ENCODE measurements at regions not wholly inside any gene's neighbourhood (a gene's known extent, or its start where the extent isn't known, plus 50 kb on each side); places are given as distances from the start of the nearest gene placed in this dataset.
"Not testable (repeated sequence)": the region's sequence is repeated elsewhere in the genome, so short reads cannot be mapped to it uniquely, and the experiment has no call there.

- no peak overlapping the region for H3K27ac Mint-ChIP-seq
These were observed 148.6 kb upstream of the TTC29 start for GRCh38 chr4:147094238-147094637.

GRCh38 chr4:147096667-147097604, 151.3 kb upstream of the TTC29 start:
- Mint-ChIP-seq H3K27ac (no peak overlapping the region), H3K4me1 (peaks cover 2% of the 10 kb centered on the region), H3K36me3 (ENCODE audit: low read depth) (no peaks in the 10 kb centered on the region), H3K27me3 (peaks cover 37% of the 10 kb centered on the region), H3K4me3 (no peak overlapping the region)
- ATAC-seq: peak; percentile 53
- DNase-seq: no peak
- H3K9me3 ChIP-seq (ENCODE audit: control insufficient read depth, low read length, poor library complexity, severe bottlenecking): no peaks in the 10 kb centered on the region

More at GRCh38 chr4:147094238-147094637, 148.6 kb upstream of the TTC29 start:
- no peaks in the 10 kb centered on the region for H3K9me3 ChIP-seq (ENCODE audit: control insufficient read depth, low read length, poor library complexity, severe bottlenecking)
- ATAC-seq: no peak
- H3K36me3 Mint-ChIP-seq (ENCODE audit: low read depth): no peaks in the 10 kb centered on the region
- DNase-seq: no peak
- peaks cover 29% of the 10 kb centered on the region for H3K27me3 Mint-ChIP-seq
- H3K4me3 Mint-ChIP-seq: no peak overlapping the region
- peaks cover 4% of the 10 kb centered on the region for H3K4me1 Mint-ChIP-seq

GRCh38 chr4:147101678-147102077, 156.0 kb upstream of the TTC29 start:
- H3K27me3 Mint-ChIP-seq: peaks cover 66% of the 10 kb centered on the region
- H3K4me3 Mint-ChIP-seq: no peak overlapping the region
- no peaks in the 10 kb centered on the region for H3K4me1 Mint-ChIP-seq
- no peak for DNase-seq
- no peak for ATAC-seq
- H3K27ac Mint-ChIP-seq: no peak overlapping the region
- no peaks in the 10 kb centered on the region for H3K36me3 Mint-ChIP-seq (ENCODE audit: low read depth)
- H3K9me3 ChIP-seq (ENCODE audit: control insufficient read depth, low read length, poor library complexity, severe bottlenecking): no peaks in the 10 kb centered on the region

DNA sequence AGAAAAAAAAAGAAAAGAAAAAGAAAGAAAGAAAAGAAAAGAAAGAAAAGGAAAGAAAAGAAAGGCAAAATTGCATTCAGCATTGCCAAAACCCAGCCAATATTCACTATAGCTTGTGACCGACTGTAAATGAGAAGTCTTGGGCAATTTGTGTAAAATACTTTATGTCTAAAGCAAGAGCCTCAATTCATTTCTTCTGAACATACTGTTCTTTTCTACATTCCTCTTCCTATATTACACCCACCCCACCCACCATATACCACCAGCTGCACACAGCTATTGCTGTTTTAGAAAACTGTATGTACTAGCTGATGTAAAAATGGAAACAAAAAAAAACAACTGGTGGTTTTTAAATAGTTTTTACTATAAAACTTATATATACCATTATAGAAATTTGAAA, 156.9 kb upstream of the TTC29 start:
- ATAC-seq: no peak
- H3K4me3 Mint-ChIP-seq: no peak overlapping the region
- DNase-seq: no peak
- no peaks in the 10 kb centered on the region for H3K4me1 Mint-ChIP-seq
- H3K36me3 Mint-ChIP-seq (ENCODE audit: low read depth): no peaks in the 10 kb centered on the region
- no peak overlapping the region for H3K27ac Mint-ChIP-seq
- no peaks in the 10 kb centered on the region for H3K9me3 ChIP-seq (ENCODE audit: control insufficient read depth, low read length, poor library complexity, severe bottlenecking)
- peaks cover 67% of the 10 kb centered on the region for H3K27me3 Mint-ChIP-seq

DNA sequence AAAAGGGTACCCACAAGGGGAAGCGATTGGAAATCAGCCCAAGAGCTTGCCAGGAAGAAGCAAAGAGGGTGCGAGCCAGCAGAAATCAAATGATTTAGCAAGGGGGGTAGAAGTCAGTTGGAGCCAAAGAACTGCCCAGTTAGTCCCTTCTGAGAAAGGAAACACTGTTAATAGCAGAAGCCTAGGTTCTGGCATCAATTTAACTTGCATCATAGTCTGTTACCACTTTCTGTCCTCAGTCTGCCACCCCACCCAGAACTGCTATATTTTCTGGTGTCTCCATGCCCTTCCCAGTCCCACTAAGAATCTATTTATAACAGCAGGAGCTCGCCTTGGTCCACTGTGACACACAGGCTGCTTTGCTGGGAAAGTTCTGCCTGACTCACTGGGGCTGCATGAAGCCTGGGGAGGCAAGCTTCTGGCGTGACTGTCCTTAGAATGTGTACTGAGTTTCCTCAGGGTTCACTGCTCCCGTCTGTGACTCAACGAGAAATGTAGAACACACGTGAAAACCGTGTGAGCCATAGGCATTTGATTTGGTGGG, 157.8 kb upstream of the TTC29 start:
- no peaks in the 10 kb centered on the region for H3K9me3 ChIP-seq (ENCODE audit: control insufficient read depth, low read length, poor library complexity, severe bottlenecking)
- Mint-ChIP-seq H3K4me1 (no peaks in the 10 kb centered on the region), H3K27me3 (peaks cover 66% of the 10 kb centered on the region), H3K27ac (no peak overlapping the region), H3K36me3 (ENCODE audit: low read depth) (no peaks in the 10 kb centered on the region), H3K4me3 (no peak overlapping the region)
- ATAC-seq: no peak
- no peak for DNase-seq

DNA sequence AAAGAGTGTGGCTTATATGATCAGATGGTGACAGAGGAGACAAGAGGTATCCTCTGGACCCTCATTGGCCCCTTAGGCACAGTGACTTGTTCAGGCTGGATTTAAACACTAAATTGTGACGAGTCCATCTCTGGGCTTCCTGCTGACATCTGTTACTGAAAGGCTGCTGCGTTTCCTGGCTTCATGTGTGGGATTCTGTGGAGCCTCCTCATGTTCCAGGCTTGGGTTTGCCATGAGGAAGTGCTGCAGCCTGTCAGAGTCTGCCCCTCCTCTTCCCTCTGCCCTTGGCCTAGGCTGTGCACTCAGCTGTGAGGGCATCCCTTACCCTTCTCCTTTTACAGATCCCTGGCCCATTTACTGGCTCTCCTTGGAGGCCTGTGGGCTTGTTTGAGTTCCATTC, 159.1 kb upstream of the TTC29 start:
- no peaks in the 10 kb centered on the region for H3K4me1 Mint-ChIP-seq
- no peaks in the 10 kb centered on the region for H3K9me3 ChIP-seq (ENCODE audit: control insufficient read depth, low read length, poor library complexity, severe bottlenecking)
- H3K4me3 Mint-ChIP-seq: no peak overlapping the region
- no peak overlapping the region for H3K27ac Mint-ChIP-seq
- DNase-seq (no peak), ATAC-seq (no peak)
- peaks cover 55% of the 10 kb centered on the region for H3K27me3 Mint-ChIP-seq
- H3K36me3 Mint-ChIP-seq (ENCODE audit: low read depth): no peaks in the 10 kb centered on the region

GRCh38 chr4:147108409-147108808, 162.7 kb upstream of the TTC29 start:
- H3K9me3 ChIP-seq (ENCODE audit: control insufficient read depth, low read length, poor library complexity, severe bottlenecking): no peaks in the 10 kb centered on the region
- Mint-ChIP-seq H3K4me3 (no peak overlapping the region), H3K27me3 (peaks cover 39% of the 10 kb centered on the region), H3K4me1 (no peaks in the 10 kb centered on the region), H3K36me3 (ENCODE audit: low read depth) (no peaks in the 10 kb centered on the region), H3K27ac (no peak overlapping the region)
- ATAC-seq: no peak
- DNase-seq: no peak

DNA sequence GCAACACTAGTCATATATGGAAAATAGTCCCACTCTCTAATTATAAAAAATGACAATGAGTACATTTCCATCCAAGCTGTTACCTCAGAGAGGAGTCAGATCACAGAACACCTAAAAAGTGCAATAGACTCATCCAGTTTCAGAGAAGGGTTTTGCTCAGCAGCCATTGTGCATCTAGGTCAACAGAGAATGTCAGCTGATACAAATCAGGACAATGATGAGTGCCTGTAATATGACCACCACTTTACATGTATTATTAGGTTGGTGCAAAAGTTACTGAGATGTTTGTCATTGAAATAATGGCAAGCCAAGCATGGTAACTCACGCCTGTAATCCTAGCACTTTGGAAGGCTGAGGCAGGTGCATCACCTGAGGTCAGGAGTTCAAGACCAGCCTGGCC, 164.1 kb upstream of the TTC29 start:
- H3K4me1 Mint-ChIP-seq: no peaks in the 10 kb centered on the region
- H3K27me3 Mint-ChIP-seq: peaks cover 32% of the 10 kb centered on the region
- DNase-seq: no peak
- H3K9me3 ChIP-seq (ENCODE audit: control insufficient read depth, low read length, poor library complexity, severe bottlenecking): no peaks in the 10 kb centered on the region
- no peak for ATAC-seq
- H3K4me3 Mint-ChIP-seq: no peak overlapping the region
- no peak overlapping the region for H3K27ac Mint-ChIP-seq
- H3K36me3 Mint-ChIP-seq (ENCODE audit: low read depth): no peaks in the 10 kb centered on the region

DNA sequence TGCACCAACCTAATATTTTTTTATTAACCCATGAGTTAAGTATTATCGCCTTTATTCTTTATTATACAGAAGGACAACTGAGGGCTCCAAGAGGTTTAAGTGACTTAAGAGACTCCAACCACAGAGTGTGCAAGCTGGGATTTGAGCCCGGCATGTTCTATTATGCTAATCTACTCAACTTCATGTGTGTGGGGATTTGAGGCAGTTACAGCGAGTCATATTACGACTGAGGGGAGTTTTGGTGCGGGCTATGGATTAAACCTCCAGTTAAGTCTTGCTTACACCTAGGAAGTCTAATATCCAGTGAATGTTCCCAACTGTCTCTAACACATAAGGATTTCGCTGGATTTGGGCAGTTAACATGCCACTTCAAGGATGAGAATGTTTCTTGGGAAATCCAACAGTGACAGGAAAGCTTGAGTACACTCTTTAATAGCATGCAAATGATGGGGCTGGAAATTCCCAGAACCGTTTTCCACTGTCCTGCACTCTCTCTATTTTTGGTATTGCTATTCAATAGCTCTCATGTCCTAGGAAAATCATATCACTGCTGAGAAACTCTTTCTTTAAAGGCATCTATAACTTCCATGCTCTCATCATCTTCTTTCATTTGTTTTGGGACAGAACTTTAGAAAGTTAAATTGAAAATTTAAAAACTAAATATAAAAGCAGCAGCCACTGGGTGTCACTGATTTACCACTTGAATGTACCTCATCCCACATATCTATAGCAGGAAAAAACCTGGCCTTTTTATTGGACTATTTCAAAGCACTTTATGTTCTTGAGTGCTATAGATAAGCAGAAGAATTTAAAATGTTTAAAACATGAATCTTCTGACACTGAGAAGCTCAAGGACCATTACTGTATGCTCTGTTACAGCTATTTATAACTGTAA, 165.1 kb upstream of the TTC29 start:
- no peaks in the 10 kb centered on the region for H3K9me3 ChIP-seq (ENCODE audit: control insufficient read depth, low read length, poor library complexity, severe bottlenecking)
- Mint-ChIP-seq H3K27ac (no peak overlapping the region), H3K4me1 (no peaks in the 10 kb centered on the region), H3K27me3 (peaks cover 23% of the 10 kb centered on the region), H3K36me3 (ENCODE audit: low read depth) (no peaks in the 10 kb centered on the region), H3K4me3 (no peak overlapping the region)
- DNase-seq (no peak), ATAC-seq (no peak)

GRCh38 chr4:147112196-147112595, 166.5 kb upstream of the TTC29 start:
- H3K27ac Mint-ChIP-seq; H3K9me3 ChIP-seq (ENCODE audit: control insufficient read depth, low read length, poor library complexity, severe bottlenecking); H3K27me3 Mint-ChIP-seq; H3K36me3 Mint-ChIP-seq (ENCODE audit: low read depth); ATAC-seq; H3K4me3 Mint-ChIP-seq; DNase-seq; H3K4me1 Mint-ChIP-seq: not testable (repeated sequence)

DNA sequence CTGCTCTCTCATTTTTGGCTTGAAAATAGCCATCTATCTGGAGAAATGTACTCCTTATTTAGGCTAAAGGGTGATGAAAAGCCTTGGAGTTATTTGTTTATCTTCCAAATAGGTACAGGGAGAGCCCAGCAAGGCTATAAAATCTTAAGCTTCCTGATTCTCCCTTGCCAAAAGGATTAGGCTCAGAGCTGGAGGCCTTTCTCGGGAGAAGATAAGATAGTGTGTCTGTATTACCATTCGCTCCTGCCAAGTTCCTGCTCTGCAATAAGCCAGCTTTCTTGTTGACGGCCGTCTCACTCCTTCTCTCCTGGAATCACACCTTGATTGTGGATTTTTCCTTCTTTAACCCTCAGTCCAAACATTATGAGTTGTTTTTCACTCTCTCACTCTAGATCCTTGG, 171.8 kb upstream of the TTC29 start:
- ATAC-seq: no peak
- Mint-ChIP-seq H3K4me1 (no peaks in the 10 kb centered on the region), H3K27me3 (no peaks in the 10 kb centered on the region), H3K27ac (no peak overlapping the region), H3K36me3 (ENCODE audit: low read depth) (no peaks in the 10 kb centered on the region), H3K4me3 (no peak overlapping the region)
- DNase-seq: no peak
- H3K9me3 ChIP-seq (ENCODE audit: control insufficient read depth, low read length, poor library complexity, severe bottlenecking): no peaks in the 10 kb centered on the region

- H3K27me3 Mint-ChIP-seq: peaks cover under 1% of the 10 kb centered on the region
- no peaks in the 10 kb centered on the region for H3K9me3 ChIP-seq (ENCODE audit: control insufficient read depth, low read length, poor library complexity, severe bottlenecking)
- H3K27ac Mint-ChIP-seq: no peak overlapping the region
- DNase-seq (no peak), ATAC-seq (no peak)
- H3K4me3 Mint-ChIP-seq: no peak overlapping the region
- no peaks in the 10 kb centered on the region for H3K4me1 Mint-ChIP-seq
- no peaks in the 10 kb centered on the region for H3K36me3 Mint-ChIP-seq (ENCODE audit: low read depth)
These were observed 172.9 kb upstream of the TTC29 start for GRCh38 chr4:147118528-147118927.

DNA sequence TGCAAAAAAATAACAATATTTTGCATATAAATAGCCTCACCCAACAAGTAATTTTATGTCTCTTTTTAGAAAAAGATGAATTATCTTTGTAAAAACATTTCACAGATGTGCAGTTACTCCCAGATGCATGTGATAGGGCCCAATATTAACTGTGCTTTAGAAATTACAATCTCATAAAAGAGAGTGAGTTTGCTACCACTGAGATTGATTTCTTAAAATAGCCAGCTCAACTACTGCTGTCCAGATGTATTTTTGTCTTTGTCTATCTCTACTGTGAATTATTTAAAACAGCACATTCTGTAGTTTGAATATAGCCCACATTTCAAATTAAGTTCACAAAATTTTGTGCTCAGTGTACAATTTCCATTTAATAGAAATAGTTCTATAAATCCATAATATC, 177.0 kb upstream of the TTC29 start:
- ATAC-seq (no peak), DNase-seq (no peak)
- Mint-ChIP-seq H3K36me3 (ENCODE audit: low read depth) (no peaks in the 10 kb centered on the region), H3K27ac (no peak overlapping the region), H3K4me1 (no peaks in the 10 kb centered on the region), H3K4me3 (no peak overlapping the region), H3K27me3 (peaks cover 17% of the 10 kb centered on the region)
- no peaks in the 10 kb centered on the region for H3K9me3 ChIP-seq (ENCODE audit: control insufficient read depth, low read length, poor library complexity, severe bottlenecking)
